ENCODE measurements at regions not wholly inside any gene's neighbourhood (a gene's known extent, or its start where the extent isn't known, plus 50 kb on each side); places are given as distances from the start of the nearest gene placed in this dataset.

GRCh38 chr15:81947548-81947947, 98.3 kb downstream of the MEX3B start:
- H3K27me3 Mint-ChIP-seq (ENCODE audit: unreplicated experiment) = no peaks in the 10 kb centered on the region
- H3K4me3 Mint-ChIP-seq (ENCODE audit: unreplicated experiment) = no peak overlapping the region
- peaks cover 2% of the 10 kb centered on the region for H3K9me3 Mint-ChIP-seq (ENCODE audit: unreplicated experiment)
- peaks cover 5% of the 10 kb centered on the region for H3K36me3 Mint-ChIP-seq (ENCODE audit: unreplicated experiment)
- H3K4me1 Mint-ChIP-seq (ENCODE audit: low read depth, unreplicated experiment) = no peaks in the 10 kb centered on the region
- no peak for DNase-seq
- no peak for TF ChIP-seq CTCF (IDR thresholded peaks at IDR 0.05; ENCODE audit: partially characterized antibody, unreplicated experiment)
- no peak overlapping the region for H3K27ac Mint-ChIP-seq (ENCODE audit: unreplicated experiment)

DNA sequence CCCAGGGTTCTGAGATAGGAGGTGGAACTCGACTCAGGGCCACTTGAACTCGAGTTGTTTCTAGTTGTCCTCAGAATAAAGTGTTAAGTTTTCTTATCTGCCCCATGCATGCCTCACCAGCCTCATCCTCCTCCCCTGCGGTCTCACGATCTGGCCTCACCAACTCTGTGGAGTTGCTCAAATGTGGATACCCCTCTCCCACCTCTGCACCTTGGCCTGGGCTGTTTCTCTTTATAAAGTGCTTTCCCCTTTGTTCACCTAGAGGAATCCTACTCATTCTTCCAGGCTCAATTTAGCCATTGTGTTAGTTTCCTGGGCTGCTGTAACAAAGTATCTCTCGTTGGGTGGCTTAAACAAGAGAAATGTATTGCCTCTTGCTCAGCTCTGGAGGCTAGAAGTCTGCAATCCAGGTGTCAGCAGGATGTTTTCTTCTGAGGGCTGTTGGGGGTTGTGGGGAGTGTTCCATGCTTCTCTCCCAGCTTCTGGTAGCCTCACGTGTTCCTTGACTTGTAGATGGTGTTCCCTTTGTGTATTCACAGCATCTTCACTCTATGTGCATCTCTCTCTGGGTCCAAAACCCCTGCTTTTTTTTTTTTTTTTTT, 100.7 kb downstream of the MEX3B start:
- no peaks in the 10 kb centered on the region for H3K36me3 Mint-ChIP-seq (ENCODE audit: unreplicated experiment)
- H3K27ac Mint-ChIP-seq (ENCODE audit: unreplicated experiment) = no peak overlapping the region
- peaks cover 7% of the 10 kb centered on the region for H3K4me1 Mint-ChIP-seq (ENCODE audit: low read depth, unreplicated experiment)
- H3K27me3 Mint-ChIP-seq (ENCODE audit: unreplicated experiment) = no peaks in the 10 kb centered on the region
- TF ChIP-seq CTCF (IDR thresholded peaks at IDR 0.05; ENCODE audit: partially characterized antibody, unreplicated experiment) = no peak
- H3K4me3 Mint-ChIP-seq (ENCODE audit: unreplicated experiment) = no peak overlapping the region
- no peak for DNase-seq
- H3K9me3 Mint-ChIP-seq (ENCODE audit: unreplicated experiment) = peaks cover 2% of the 10 kb centered on the region

DNA sequence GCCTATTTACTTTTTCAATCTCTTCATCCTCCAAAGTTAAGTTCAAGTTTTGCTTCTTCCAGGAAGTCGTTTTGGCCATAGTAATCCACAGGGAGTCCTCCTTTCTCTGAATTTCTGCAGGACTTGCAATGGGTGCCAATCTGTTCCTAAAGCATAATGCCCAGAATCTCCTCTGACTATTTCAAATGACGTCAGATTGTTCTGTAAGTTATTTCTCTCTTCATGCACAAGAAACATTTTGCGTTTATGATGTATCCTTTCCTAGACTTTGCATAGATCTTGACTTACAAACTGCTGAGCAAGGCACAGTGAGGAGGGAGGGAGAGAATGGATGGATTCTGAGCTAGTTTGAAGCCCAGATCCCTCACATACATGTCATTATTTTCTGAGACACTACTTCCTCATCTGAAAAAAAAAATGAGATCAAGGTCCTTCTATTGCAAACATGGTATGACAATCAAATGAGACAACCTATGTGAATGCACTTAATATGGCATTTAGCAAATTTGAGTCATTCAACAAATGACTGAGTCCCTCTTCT, 103.1 kb downstream of the MEX3B start:
- Mint-ChIP-seq H3K9me3 (ENCODE audit: unreplicated experiment) (no peaks in the 10 kb centered on the region), H3K27ac (ENCODE audit: unreplicated experiment) (no peak overlapping the region), H3K36me3 (ENCODE audit: unreplicated experiment) (no peaks in the 10 kb centered on the region), H3K4me3 (ENCODE audit: unreplicated experiment) (no peak overlapping the region), H3K4me1 (ENCODE audit: low read depth, unreplicated experiment) (peaks cover 7% of the 10 kb centered on the region), H3K27me3 (ENCODE audit: unreplicated experiment) (no peaks in the 10 kb centered on the region)
- TF ChIP-seq CTCF (IDR thresholded peaks at IDR 0.05; ENCODE audit: partially characterized antibody, unreplicated experiment) = no peak
- DNase-seq = no peak

GRCh38 chr15:81942157-81942556, 103.7 kb downstream of the MEX3B start:
- Mint-ChIP-seq H3K9me3 (ENCODE audit: unreplicated experiment) (no peaks in the 10 kb centered on the region), H3K36me3 (ENCODE audit: unreplicated experiment) (no peaks in the 10 kb centered on the region), H3K4me1 (ENCODE audit: low read depth, unreplicated experiment) (peaks cover 7% of the 10 kb centered on the region), H3K4me3 (ENCODE audit: unreplicated experiment) (no peak overlapping the region), H3K27me3 (ENCODE audit: unreplicated experiment) (no peaks in the 10 kb centered on the region), H3K27ac (ENCODE audit: unreplicated experiment) (no peak overlapping the region)
- TF ChIP-seq CTCF (IDR thresholded peaks at IDR 0.05; ENCODE audit: partially characterized antibody, unreplicated experiment) = no peak
- DNase-seq = no peak

DNA sequence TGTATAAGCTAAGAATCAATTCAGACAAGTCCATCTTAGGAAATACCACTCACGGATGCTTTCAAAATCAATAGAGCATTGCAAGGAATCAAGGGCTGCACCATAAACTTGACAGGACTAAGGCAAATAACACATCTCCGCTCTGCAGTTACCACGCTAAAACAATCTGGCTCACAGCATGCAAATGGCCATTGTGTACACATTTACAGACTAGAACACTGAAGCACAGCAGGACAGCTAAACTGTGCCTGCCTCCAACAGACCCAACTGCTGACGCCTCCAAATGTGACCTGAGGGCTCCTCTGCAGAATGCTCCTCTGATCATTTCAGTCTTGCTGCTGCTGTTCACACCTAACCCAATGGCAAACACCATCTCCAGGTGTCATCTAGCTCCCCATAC, 104.3 kb downstream of the MEX3B start:
- no peak overlapping the region for H3K4me3 Mint-ChIP-seq (ENCODE audit: unreplicated experiment)
- TF ChIP-seq CTCF (IDR thresholded peaks at IDR 0.05; ENCODE audit: partially characterized antibody, unreplicated experiment) = no peak
- peaks cover 7% of the 10 kb centered on the region for H3K4me1 Mint-ChIP-seq (ENCODE audit: low read depth, unreplicated experiment)

More for the DNA sequence above, 104.3 kb downstream of the MEX3B start:
- no peak overlapping the region for H3K27ac Mint-ChIP-seq (ENCODE audit: unreplicated experiment)
- H3K9me3 Mint-ChIP-seq (ENCODE audit: unreplicated experiment) = no peaks in the 10 kb centered on the region
- no peaks in the 10 kb centered on the region for H3K36me3 Mint-ChIP-seq (ENCODE audit: unreplicated experiment)
- H3K27me3 Mint-ChIP-seq (ENCODE audit: unreplicated experiment) = no peaks in the 10 kb centered on the region
- DNase-seq = no peak

All from glutamatergic neuron (in vitro differentiated cells).